H9 (cell line): ENCODE measurements at regions not wholly inside any gene's neighbourhood (a gene's known extent, or its start where the extent isn't known, plus 50 kb on each side); places are given as distances from the start of the nearest gene placed in this dataset.

Source experiments
- DNase-seq: peaks from one replicate; pipeline ENCODE4 v3.0.0-alpha.2; 2017
- H2AFZ ChIP-seq: one replicate; pipeline ENCODE4 v1.6.1; 2013; ENCODE audit warnings: mild to moderate bottlenecking, low read length, control low read depth, moderate library complexity
- H2AK5ac ChIP-seq: 2 replicates; pipeline ENCODE4 v1.6.1; 2013; ENCODE audit warnings: low read length, control low read depth, mixed read lengths; ENCODE audit not compliant: insufficient read length
- H2BK120ac ChIP-seq: one replicate; pipeline ENCODE4 v1.6.1; 2013; ENCODE audit warnings: low read depth, mild to moderate bottlenecking, low read length, control low read depth, inconsistent platforms; ENCODE audit not compliant: poor library complexity, severe bottlenecking
- H2BK12ac ChIP-seq: 2 replicates; pipeline ENCODE4 v1.6.1; 2013; ENCODE audit warnings: low read length, control low read depth, mixed read lengths, low read depth; ENCODE audit not compliant: insufficient read length
- H2BK15ac ChIP-seq: 2 replicates; pipeline ENCODE4 v1.6.1; 2013; ENCODE audit warnings: low read depth, low read length, control low read depth
- H2BK20ac ChIP-seq: one replicate; pipeline ENCODE4 v1.6.1; 2013; ENCODE audit warnings: low read depth, mild to moderate bottlenecking, low read length, control low read depth, inconsistent platforms; ENCODE audit not compliant: poor library complexity, severe bottlenecking
- H2BK5ac ChIP-seq: 2 replicates; pipeline ENCODE4 v1.6.1; 2013; ENCODE audit warnings: low read length, control low read depth, mixed read lengths; ENCODE audit not compliant: insufficient read length
- H3K14ac ChIP-seq: 2 replicates; pipeline ENCODE4 v1.6.1; 2013; ENCODE audit warnings: low read length, control low read depth; ENCODE audit not compliant: insufficient read depth
- H3K18ac ChIP-seq: 2 replicates; pipeline ENCODE4 v1.6.1; 2013; ENCODE audit warnings: low read depth, mild to moderate bottlenecking, mixed read lengths, low read length, control low read depth; ENCODE audit not compliant: insufficient read length
- H3K23ac ChIP-seq: 2 replicates; pipeline ENCODE4 v1.6.1; 2013; ENCODE audit warnings: low read length, control low read depth, mixed read lengths, low read depth; ENCODE audit not compliant: insufficient read length
- H3K23me2 ChIP-seq: 2 replicates; pipeline ENCODE4 v1.6.1; 2013; ENCODE audit warnings: low read depth, mild to moderate bottlenecking, mixed read lengths, low read length, control low read depth; ENCODE audit not compliant: insufficient read length, poor library complexity, severe bottlenecking
- H3K27ac ChIP-seq: 2 replicates; pipeline ENCODE4 v1.5.1; 2013; ENCODE audit warnings: low read length, control low read depth, mixed read lengths, low read depth; ENCODE audit not compliant: insufficient read length
- H3K27me3 ChIP-seq: 2 replicates; pipeline ENCODE4 v1.6.1; 2013; ENCODE audit warnings: low read length, control low read depth, inconsistent platforms; ENCODE audit not compliant: insufficient read depth
- H3K4ac ChIP-seq: 2 replicates; pipeline ENCODE4 v1.6.1; 2013; ENCODE audit warnings: low read depth, mild to moderate bottlenecking, control low read depth, inconsistent platforms, low read length, moderate library complexity
- H3K4me1 ChIP-seq: 2 replicates; pipeline ENCODE4 v1.6.1; 2013; ENCODE audit warnings: low read length, control low read depth, inconsistent platforms; ENCODE audit not compliant: insufficient read depth
- H3K4me2 ChIP-seq: 2 replicates; pipeline ENCODE4 v1.6.1; 2013; ENCODE audit warnings: low read length, control low read depth, mixed read lengths; ENCODE audit not compliant: insufficient read length, insufficient read depth
- H3K56ac ChIP-seq: 2 replicates; pipeline ENCODE4 v1.6.1; 2013; ENCODE audit warnings: low read depth, mild to moderate bottlenecking, mixed read lengths, low read length, control low read depth; ENCODE audit not compliant: insufficient read length
- H3K79me1 ChIP-seq: 2 replicates; pipeline ENCODE4 v1.6.1; 2013; ENCODE audit warnings: low read depth, mild to moderate bottlenecking, moderate library complexity, low read length, control low read depth, inconsistent platforms; ENCODE audit not compliant: insufficient read depth, poor library complexity, severe bottlenecking
- H3K79me2 ChIP-seq: 2 replicates; pipeline ENCODE4 v1.6.1; 2013; ENCODE audit warnings: low read length, control low read depth, inconsistent platforms; ENCODE audit not compliant: insufficient read depth
- H3K9ac ChIP-seq: 2 replicates; pipeline ENCODE4 v1.6.1; 2013; ENCODE audit warnings: low read length, control low read depth, mixed read lengths; ENCODE audit not compliant: insufficient read length; ENCODE audit errors: extremely low read depth
- H3K9me3 ChIP-seq: one replicate; pipeline ENCODE4 v1.6.1; 2013; ENCODE audit warnings: low read depth, low read length, inconsistent platforms; ENCODE audit not compliant: control insufficient read depth
- H3T11ph ChIP-seq: one replicate; pipeline ENCODE4 v1.6.1; 2013; ENCODE audit warnings: mild to moderate bottlenecking, low read length, control low read depth, inconsistent platforms
- H4K20me1 ChIP-seq: one replicate; pipeline ENCODE4 v1.6.1; 2013; ENCODE audit not compliant: control insufficient read depth, insufficient read length, insufficient read depth
- H4K5ac ChIP-seq: 2 replicates; pipeline ENCODE4 v1.6.1; 2013; ENCODE audit warnings: low read depth, mild to moderate bottlenecking, mixed read lengths, low read length, control low read depth; ENCODE audit not compliant: insufficient read length
- H4K8ac ChIP-seq: replicated peaks from 2 replicates; pipeline ENCODE4 v1.6.1; 2013; ENCODE audit warnings: low read length, control low read depth, mixed read lengths, low read depth; ENCODE audit not compliant: insufficient read length
- H4K91ac ChIP-seq: 2 replicates; pipeline ENCODE4 v1.6.1; 2013; ENCODE audit warnings: low read depth, mild to moderate bottlenecking, moderate library complexity, mixed read lengths, low read length, control low read depth; ENCODE audit not compliant: insufficient read length
- H3K27ac Mint-ChIP-seq, 3 experiments: 2 replicates in 2 of 3; 3 replicates in 1 of 3; pipeline ENCODE4 v1.8.0; 2020 to 2021; ENCODE audit warnings: mixed read lengths in 3 of 3, mild to moderate bottlenecking in 1 of 3, moderate library complexity in 1 of 3
- H3K27me3 Mint-ChIP-seq: 2 replicates; pipeline ENCODE4 v1.8.0; 2021; ENCODE audit warnings: low read depth, mild to moderate bottlenecking, moderate library complexity, mixed read lengths
- H3K36me3 Mint-ChIP-seq, 3 experiments: 2 replicates in 2 of 3; 3 replicates in 1 of 3; pipeline ENCODE4 v1.8.0; 2020 to 2021; ENCODE audit warnings: low read depth in 3 of 3, mixed read lengths in 3 of 3; ENCODE audit not compliant: insufficient read depth in 1 of 3
- H3K4me1 Mint-ChIP-seq, 2 experiments: 2 replicates each; pipeline ENCODE4 v1.8.0; 2020; ENCODE audit warnings: mixed read lengths in 2 of 2
- H3K4me3 Mint-ChIP-seq, 2 experiments: 2 replicates in 1 of 2; 3 replicates in 1 of 2; pipeline ENCODE4 v1.8.0; 2020 to 2021; ENCODE audit warnings: mild to moderate bottlenecking in 2 of 2, mixed read lengths in 2 of 2, moderate library complexity in 1 of 2
- H3K9me3 Mint-ChIP-seq, 2 experiments: 2 replicates in 1 of 2; 3 replicates in 1 of 2; pipeline ENCODE4 v1.8.0; 2020; ENCODE audit warnings: mild to moderate bottlenecking in 2 of 2, mixed read lengths in 2 of 2, moderate library complexity in 1 of 2
- WGBS: extraction: QIAGEN DNeasy Blood & Tissue Kit; methylation state at CpG from one replicate; pipeline ENCODE4 v1.1.7; 2013; ENCODE audit warnings: missing lambda C conversion rate, low lambda C conversion rate, mixed read lengths; ENCODE audit not compliant: insufficient read length; ENCODE audit errors: extremely low coverage; 5-methylcytosine and 5-hydroxymethylcytosine counted together
- TF ChIP-seq, protein P1 (sequence below): fragments of 200-600 bp; sonication (generic); conservative IDR thresholded peaks from 3 replicates; pipeline ENCODE4 v1.8.0; 2021; ENCODE audit warnings: antibody characterized with exemption, mild to moderate bottlenecking

DNA sequence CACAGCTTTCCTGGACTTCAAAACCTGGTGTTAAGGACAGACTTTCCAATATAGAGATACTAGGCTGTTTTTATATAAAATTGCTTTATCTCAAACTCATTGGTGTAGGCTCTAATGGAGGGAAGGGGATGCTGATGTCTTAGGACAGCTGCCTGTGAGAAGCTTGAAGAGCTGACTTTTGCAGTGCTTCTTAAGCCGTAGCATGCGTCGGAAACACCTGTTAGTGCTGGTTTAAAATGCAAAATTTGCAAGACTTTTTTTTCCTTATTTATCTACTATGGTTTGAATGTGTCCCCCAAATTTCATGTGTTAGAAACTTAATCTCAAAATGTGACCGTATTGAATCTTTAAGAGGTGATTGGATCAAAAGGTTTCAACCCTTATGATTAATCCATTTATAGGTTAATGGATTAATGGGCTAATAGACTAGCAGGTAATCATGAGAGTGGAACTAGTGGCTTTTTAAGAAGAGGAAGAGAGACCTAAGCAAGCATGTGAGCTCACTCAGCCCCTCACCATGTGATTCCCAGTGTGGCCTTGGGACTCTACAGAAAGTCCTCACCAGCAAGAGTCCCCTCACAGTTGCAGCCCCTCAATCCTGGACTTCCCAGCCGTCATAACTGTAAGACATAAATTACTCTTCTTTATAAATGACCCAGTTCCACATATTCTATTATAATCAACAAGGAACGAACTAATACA lies 60.9 kb upstream of the FUT8 start:
- Histone ChIP-seq H3K79me1 (no peaks in the 10 kb centered on the region), H3K9ac (no peak overlapping the region), H3K4ac (no peak overlapping the region), H4K91ac (no peak overlapping the region), H2BK20ac (no peak overlapping the region), H2AK5ac (no peak overlapping the region), H2BK15ac (no peak overlapping the region), H2BK5ac (no peak overlapping the region), H2AFZ (no peak overlapping the region), H3K23me2 (no peaks in the 10 kb centered on the region), H3K56ac (no peak overlapping the region), H4K20me1 (no peaks in the 10 kb centered on the region), H3K18ac (no peak overlapping the region), H3K9me3 (no peaks in the 10 kb centered on the region), H2BK12ac (no peak overlapping the region), H4K8ac (no peak overlapping the region), H3K27ac (no peak overlapping the region), H2BK120ac (no peak overlapping the region), H3K14ac (no peak overlapping the region), H3K27me3 (no peaks in the 10 kb centered on the region), H3K79me2 (no peaks in the 10 kb centered on the region), H4K5ac (no peak overlapping the region), H3T11ph (no peak overlapping the region), H3K23ac (no peak overlapping the region), H3K4me2 (no peak overlapping the region), H3K4me1 (peaks cover 6% of the 10 kb centered on the region)
- H3K4me3 Mint-ChIP-seq: no peak overlapping the region
- H3K27me3 Mint-ChIP-seq: peaks cover 21% of the 10 kb centered on the region
- H3K4me1 Mint-ChIP-seq: peaks cover 19 to 20% of the 10 kb centered on the region in 2 experiments
- TF ChIP-seq, protein P1, sequence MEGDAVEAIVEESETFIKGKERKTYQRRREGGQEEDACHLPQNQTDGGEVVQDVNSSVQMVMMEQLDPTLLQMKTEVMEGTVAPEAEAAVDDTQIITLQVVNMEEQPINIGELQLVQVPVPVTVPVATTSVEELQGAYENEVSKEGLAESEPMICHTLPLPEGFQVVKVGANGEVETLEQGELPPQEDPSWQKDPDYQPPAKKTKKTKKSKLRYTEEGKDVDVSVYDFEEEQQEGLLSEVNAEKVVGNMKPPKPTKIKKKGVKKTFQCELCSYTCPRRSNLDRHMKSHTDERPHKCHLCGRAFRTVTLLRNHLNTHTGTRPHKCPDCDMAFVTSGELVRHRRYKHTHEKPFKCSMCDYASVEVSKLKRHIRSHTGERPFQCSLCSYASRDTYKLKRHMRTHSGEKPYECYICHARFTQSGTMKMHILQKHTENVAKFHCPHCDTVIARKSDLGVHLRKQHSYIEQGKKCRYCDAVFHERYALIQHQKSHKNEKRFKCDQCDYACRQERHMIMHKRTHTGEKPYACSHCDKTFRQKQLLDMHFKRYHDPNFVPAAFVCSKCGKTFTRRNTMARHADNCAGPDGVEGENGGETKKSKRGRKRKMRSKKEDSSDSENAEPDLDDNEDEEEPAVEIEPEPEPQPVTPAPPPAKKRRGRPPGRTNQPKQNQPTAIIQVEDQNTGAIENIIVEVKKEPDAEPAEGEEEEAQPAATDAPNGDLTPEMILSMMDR: no peak
- WGBS: 100% methylated on average over 1 of the region's 6 CpGs
- no peak for DNase-seq
- H3K9me3 Mint-ChIP-seq: no peaks in the 10 kb centered on the region
- H3K27ac Mint-ChIP-seq: no peak overlapping the region
- H3K36me3 Mint-ChIP-seq: no peaks in the 10 kb centered on the region
